Astrocyte (in vitro differentiated cells and primary cell): ENCODE measurements at regions not wholly inside any gene's neighbourhood (a gene's known extent, or its start where the extent isn't known, plus 50 kb on each side); places are given as distances from the start of the nearest gene placed in this dataset.

Experiments
- EZH2 ChIP-seq: IDR thresholded peaks from 2 replicates; pipeline ENCODE4 v1.6.1; 2012; ENCODE audit warnings: mild to moderate bottlenecking, low read length, inconsistent platforms; ENCODE audit not compliant: insufficient read depth
- TF ChIP-seq, protein P1 (sequence below): IDR thresholded peaks from 2 replicates; pipeline ENCODE4 v1.5.1; 2011; ENCODE audit warnings: low read depth, mild to moderate bottlenecking, inconsistent platforms, low read length, moderate library complexity; ENCODE audit not compliant: insufficient read depth

DNA sequence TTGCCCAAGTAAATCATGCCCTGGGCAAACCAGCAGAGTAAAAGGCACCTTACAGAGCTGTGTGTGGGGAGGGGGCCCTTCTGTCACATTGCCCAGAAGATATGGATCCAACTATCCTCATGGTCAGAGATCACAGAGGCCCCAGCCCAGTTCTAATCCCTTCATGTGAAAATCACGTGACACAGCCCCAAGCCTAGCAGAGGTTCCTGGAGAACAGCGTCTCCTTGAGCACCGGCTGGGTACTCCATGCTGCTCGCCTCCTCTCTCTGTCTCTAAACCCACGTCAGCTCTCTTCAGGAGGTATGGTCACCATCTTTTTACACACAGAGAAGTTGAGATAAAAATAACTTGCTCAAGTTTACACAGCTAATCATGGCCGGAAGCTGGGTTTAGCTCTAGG, 230.2 kb downstream of the ANKRD60 start:
- TF ChIP-seq, protein P1, sequence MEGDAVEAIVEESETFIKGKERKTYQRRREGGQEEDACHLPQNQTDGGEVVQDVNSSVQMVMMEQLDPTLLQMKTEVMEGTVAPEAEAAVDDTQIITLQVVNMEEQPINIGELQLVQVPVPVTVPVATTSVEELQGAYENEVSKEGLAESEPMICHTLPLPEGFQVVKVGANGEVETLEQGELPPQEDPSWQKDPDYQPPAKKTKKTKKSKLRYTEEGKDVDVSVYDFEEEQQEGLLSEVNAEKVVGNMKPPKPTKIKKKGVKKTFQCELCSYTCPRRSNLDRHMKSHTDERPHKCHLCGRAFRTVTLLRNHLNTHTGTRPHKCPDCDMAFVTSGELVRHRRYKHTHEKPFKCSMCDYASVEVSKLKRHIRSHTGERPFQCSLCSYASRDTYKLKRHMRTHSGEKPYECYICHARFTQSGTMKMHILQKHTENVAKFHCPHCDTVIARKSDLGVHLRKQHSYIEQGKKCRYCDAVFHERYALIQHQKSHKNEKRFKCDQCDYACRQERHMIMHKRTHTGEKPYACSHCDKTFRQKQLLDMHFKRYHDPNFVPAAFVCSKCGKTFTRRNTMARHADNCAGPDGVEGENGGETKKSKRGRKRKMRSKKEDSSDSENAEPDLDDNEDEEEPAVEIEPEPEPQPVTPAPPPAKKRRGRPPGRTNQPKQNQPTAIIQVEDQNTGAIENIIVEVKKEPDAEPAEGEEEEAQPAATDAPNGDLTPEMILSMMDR = no peak
- no peak for TF ChIP-seq EZH2
